NCI-H345 (cell line): ENCODE measurements at regions not wholly inside any gene's neighbourhood (a gene's known extent, or its start where the extent isn't known, plus 50 kb on each side); places are given as distances from the start of the nearest gene placed in this dataset.

Experiments
- DNase-seq: peaks from one replicate; lab custom pipeline; 2025; lab: John Stamatoyannopoulos, UW

DNA sequence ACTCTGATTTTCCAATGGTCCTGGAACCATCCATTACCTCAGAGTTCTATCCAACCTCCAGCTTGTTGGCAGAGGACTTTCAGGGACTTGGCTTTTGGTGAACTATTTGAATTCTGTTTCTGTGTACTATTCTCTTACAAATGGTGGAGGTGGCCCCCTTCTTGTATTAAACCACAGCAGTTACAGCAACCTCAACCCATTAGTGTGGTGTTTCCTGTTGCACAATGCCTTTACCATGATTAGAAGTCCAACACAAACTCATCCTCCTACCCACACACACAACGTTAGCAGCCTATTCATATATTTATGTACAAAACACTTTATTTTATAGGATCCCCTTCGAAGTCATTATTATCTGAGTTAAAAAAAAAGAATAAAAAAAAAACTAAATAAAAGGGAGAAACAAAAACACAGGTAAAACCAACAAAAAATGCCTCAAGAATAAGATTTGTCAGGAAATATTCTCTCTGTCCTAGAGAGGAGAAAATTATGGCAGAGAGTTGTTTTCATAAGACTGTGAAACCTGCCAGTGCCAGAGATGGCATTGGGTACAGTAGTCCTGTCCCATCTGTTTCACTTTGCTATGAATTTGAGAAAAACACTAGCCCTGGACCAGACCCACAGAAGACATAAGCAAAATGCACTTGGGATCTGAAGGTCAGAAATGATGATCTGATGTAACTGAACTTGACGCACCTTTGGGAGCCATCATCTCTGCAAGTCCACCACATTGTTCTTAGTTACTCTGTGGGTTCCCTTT lies 1896.0 kb upstream of the PIK3C3 start:
- DNase-seq, result no peak

DNA sequence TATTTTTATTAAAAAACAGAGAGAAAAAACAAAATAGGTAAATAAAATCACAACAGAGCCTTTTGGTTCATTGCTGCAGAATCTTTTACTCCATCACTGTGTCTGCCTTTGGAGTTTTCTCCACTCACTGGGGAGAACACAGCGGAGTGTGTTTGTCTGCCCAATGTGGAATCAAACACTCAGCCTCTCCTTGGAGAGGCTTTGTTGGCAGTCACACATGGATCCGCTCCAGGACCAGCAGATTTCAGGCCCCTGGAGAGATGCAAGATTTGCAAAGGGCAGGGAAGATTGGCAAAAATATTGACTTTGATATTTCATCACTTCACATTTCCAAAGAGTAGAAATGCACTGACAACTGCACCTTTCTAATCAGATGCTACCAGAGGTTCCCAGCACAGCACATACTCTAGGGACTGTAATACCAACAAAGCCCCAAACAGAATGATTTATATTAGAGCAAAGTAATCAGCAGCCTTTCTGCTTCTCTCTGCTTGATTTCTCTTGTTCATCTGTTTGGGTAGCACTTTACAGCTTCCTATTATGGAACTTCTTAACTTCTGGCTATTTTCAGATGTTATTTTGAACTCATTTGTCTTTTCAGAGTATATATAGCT lies 1898.8 kb upstream of the PIK3C3 start:
- no peak for DNase-seq

DNA sequence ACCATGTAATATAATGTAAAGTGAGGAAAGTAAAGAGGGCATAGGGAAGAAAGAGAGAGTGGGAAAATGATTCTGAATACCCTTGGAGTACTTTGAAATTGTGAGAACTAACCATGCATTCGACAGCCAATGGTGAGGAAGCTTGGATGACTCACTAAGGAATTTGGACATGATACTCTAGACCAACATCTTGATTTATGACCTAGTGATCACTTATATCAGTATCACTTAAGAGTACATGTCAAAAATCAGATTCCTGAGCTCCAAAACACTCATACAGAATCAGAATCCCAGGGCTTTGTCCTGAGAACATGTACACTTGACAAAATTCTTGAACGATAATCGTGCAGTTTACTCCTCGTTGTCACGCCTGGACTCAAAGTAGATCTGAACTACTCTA lies 1899.8 kb upstream of the PIK3C3 start:
- DNase-seq, result no peak

DNA sequence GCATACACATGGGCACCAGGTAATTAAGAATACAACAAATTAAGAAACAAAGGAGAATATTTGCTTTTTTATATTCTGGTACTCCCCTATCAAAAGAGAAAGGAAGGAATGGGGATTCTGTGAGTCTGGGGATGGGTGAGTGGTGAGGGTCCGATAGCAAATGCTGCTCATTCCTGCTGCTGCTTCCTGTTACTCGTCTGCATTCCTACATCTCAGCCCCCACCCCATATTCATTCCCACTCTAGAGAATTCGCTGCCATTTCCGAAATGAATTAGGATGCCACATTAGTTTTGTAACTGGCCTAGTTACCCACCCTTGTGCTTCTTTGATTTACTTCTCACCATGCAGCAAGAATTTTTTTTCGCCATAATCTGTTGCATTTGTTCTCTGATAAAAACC lies 1905.3 kb upstream of the PIK3C3 start:
- no peak for DNase-seq

DNA sequence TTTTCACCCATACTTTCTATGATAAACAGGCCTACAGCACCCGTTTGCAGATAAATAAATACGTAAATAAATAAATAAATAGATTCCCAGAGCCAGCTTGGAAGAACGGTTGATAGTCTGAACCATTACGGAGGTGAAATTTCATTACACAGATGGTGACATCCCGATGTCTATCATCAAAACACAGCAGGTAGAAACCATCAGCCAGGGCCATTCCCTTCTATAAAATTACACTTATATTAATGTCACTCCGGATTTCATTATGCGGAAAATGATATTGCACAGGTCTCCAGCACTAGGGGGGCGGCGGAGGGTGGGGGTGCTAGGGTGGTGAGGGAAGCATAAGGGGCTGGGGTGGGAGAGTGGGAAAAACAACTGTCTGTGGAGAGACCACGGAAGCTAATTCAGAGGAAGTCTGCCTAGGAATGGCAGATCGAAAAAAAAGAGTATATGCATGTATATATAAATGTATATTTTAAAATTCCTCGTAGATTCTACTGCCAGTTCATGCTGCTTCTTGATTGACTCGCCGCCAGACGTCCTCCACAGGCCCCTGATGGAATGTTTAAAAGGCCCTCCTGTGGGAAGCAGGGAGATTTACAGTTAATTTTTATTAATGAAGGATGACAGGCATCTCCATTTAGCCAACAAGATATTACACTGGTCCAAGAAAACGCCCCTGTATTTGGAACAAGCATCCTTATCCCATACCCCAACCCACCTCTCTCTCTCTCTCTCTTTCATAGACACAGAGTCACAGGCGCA lies 1906.0 kb upstream of the PIK3C3 start:
- DNase-seq, result no peak

DNA sequence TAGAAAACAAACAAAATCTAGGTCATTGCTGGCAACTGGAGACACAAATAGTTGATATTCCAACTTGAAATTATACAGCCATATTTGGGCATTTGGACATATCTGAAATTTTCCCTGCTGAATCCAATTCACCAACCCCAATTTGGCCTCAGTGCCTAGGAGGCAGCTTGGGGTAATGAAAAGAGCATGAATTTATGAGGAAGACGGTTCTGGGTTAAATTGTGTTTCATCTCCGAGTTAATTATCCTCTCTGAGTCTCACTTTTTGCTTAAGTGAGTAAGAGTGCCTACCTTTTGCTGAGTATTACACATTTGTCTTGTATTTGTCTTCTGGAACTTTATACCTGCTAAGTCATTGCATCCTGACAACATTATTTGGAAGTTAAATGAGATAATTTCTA lies 1906.8 kb upstream of the PIK3C3 start:
- DNase-seq, result no peak

DNA sequence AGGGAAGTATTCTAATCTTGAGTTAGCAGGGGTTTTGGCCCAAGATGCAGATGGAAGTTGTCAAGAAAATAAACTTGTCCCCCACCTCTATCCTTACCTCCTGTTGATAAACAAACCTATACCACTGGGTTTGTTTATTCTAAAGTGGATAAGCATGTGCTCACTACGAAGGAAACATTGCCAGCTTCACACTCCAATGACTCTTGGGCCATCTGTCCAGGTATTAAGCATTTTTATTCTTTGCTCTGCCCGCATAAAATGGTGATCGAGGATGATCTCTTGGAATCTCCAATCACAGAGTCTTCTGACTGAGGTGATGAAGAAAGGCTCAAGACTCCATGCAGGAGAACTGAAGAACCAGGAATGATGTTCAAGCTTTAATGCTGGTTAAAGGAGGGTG lies 1908.4 kb upstream of the PIK3C3 start:
- no peak for DNase-seq

DNA sequence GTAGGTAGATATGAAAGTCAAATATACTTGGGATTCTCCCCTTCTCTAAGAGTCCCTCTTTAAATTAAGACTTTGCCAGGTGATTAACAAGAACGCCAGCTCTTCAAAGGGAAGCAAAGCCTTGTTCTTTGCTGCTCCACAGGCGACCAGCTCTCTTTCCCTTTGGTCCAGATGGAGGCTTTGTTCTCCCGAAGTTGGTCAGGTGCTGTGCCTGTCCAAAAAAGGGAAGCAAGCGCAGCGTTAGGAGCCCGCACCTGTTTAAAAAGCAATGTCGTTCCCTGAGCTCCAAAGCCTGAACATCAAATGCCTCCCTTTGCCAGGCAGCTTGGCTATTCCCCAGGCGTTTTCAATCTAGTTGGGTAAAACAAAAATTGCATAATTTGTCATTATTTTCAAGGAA lies 1913.1 kb upstream of the PIK3C3 start:
- no peak for DNase-seq

DNA sequence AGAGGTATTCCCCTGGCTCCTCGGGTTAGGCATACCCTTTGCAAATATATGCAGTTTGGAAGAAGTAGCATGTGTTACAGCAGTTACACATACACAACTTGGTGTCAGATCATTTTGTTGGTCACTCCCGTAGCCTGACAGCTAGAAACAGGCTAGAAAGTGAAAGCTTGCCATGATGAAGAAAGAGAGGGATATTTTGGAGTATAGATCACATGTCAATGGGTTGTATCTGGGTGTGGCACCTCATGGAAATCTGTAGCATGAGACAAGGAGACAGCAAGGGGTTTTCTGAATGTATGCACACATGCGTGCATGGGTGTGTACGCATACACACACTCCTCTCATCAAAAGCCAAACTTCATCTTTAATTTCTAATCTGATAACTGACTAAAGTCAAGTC lies 1914.5 kb upstream of the PIK3C3 start:
- DNase-seq, result no peak

DNA sequence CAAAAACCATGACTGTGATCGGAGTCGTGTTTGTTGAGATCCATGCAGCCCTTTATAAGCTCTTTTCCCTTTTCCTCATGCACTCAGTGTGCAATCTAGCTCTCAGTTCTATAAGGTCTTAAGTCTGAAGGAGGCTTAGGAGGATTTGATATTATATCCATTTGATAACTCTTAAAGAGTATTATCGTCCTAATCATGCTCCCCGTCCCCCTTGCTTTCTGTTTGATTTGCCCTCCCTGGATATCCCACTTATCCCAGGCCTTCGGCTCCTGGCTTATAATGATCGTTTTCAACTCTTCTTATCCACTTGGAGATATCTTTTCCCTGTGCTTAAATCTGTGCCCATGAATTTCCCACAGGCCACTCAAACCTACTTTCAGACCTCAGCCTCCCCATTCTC lies 1917.7 kb upstream of the PIK3C3 start:
- no peak for DNase-seq

DNA sequence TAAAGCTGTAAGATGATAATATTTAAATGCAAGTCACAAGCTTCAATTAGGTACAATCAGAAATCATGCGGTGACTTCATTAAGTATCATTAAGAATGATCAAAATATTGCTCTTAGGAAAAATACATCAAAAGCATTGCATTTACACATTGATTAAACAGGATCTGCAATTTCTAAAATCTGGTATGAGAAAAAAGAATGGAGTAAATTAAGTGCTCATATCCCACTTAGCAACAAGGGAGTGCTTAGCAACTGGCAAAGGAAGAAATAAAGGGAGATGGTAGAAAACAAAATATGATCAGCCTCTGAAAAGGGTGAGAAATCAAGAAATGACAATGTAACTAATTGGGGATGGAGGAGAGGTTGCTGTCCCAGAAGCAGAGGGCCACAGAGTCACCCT lies 1918.2 kb upstream of the PIK3C3 start:
- no peak for DNase-seq

DNA sequence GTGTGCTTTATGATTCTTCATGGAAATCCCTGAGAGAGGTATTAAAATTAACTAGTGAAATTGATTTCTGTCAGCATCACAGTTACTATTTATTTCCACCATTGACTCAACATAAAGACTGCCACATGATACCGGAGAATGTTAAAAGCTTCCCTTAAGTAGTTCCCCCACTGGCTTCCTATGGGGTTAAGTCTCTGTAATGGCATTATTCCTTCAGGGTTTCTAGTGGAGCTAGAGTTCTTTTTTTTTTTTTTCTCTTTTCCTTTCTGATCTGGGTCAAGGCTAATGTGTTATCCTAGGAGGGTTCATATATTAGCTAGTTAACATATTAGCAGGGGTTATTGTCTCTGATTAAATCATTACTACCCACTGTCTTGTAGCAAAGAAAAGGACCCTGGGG lies 1919.1 kb upstream of the PIK3C3 start:
- no peak for DNase-seq

DNA sequence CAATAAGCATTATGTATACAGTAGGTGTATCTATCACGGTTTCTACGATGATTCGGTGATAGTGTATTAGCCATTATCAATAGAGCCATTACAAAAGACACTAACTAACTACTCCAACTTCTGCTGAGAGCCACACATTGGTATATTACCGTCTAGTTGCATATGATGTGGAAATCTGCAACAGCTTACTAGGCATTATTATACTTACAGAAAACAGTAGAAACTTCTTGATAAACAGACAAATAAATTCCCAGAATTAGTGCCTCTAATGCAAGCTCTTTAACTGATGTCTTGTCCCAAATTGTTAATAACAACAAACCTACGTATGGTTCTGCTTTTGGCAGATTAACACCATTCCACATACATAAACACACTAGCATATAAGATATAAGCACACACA lies 1923.0 kb upstream of the PIK3C3 start:
- DNase-seq, result no peak

DNA sequence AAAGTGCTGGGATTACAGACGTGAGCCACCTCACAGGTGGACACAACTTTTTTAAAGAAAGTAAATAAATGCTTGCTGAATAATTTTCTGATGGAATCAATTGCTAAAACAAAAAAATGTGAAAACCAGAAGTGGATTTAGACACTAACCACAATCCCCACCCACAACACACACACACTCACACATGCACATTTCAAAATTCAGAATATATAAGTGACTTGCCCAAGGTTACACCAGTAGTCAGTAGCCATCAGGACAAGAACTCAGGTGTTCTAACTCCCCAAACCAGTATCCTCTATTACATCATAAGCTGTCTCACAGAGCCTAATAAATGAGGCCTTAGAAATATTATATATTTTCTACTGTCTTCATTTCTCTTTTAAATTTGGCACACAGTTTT lies 1923.6 kb upstream of the PIK3C3 start:
- no peak for DNase-seq

DNA sequence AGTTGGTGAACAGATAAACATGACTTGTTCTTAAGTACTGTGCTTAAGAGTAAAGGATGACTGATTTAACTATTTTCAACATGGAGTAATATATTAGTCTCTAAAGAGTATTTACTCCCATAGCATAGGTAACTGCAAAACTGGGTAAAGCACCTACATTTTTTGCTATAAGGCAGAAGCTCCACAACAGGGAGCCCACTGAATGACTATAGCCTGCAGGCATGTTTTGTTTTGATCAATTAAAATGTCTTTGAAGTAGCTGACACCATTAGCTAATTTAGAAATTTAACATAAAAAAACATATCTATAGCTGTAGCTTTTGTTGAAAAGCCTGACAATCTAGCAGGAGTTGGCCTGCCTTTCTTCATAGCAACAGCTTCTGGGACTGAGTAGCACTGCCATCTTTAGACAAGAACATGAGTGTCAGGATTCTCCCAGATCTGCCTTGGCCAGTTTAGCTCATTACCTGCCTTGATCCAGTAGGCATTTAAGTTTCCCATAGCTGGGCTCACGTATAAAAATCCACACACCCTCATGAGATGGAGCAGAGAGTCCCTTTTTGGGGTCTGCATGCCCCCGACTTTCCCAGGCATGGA lies 1935.1 kb upstream of the PIK3C3 start:
- no peak for DNase-seq

DNA sequence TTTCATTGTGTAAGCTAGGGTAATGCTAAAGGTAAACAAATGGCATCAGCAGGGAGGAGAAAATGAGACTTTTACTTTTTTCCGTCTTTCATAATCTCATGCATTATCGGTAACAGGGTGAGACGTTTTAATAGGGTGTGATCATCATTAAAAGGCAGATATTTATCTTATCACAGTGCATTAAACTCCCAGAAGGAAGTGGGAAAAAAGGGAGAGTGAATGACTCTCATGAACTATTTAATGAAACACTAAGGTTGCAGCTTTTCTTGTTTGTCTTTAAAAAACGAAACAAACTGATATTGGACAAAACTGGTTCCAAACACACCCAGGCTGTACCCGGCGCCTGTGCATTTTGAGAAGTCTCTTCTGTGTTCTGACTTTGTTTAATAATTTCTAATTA lies 1936.8 kb upstream of the PIK3C3 start:
- no peak for DNase-seq

DNA sequence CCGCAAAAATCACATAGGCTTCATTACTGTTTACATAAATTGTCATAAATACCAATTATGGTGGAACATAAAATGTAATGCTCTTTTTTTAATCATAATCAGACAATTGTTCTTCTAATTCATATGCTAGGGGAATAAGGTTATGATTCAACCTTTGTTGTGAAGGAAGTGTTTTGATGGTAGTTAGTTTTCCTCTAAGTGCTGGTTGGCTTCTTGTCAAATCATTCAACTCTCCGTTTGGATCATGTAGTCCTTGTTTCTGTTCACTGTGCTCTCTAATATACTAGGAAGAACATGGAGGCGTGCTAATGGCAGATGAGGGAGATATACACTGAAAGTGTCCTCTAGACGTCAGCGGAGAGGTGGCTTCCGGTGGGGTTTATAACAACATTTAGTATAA lies 1938.0 kb upstream of the PIK3C3 start:
- no peak for DNase-seq

DNA sequence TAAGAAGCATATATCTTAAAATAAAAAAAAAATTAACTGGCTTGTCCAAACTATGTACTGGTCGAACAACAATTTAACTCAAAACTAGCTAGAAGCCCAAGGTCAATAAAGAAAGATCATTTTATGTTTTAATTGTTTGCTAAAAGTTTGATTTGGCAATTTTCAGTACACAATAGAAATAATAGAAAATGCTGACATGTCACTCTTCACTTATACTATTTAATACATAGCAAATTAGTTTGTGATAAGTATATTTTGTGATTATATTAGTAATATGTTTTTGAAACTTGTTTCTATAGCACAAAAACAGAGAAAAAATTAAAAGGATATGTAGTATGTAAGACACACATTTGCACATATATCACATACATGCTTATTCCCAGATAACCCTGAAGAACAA lies 1938.6 kb upstream of the PIK3C3 start:
- no peak for DNase-seq

DNA sequence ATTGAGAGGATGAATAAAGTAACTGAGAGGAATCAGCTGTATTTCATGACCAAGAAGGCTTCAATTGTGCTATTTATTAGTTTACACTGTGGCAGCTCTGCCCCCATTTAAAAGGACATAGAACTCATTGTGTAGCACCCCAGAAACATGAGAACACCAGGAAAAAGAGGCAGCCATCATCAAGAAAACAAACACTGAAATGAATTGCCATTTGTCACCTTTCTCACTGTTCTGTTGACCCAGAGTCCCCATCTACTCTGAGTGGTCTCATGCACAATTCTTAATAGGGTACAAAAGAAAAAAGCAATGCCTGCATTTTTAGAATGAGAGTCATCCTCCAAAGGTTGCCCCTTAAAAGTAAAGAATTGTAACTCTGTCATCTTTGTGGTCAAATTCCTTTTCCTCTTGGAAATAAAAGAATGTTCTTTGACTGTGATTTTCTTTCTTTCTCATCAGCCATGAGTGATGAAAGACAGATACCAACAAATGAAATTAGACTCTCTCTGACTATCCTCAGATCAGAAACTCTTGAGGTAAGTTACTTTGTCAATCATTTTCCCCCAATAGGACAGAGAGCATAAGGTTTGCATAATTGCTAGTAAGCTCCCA lies 1941.9 kb upstream of the PIK3C3 start:
- no peak for DNase-seq

DNA sequence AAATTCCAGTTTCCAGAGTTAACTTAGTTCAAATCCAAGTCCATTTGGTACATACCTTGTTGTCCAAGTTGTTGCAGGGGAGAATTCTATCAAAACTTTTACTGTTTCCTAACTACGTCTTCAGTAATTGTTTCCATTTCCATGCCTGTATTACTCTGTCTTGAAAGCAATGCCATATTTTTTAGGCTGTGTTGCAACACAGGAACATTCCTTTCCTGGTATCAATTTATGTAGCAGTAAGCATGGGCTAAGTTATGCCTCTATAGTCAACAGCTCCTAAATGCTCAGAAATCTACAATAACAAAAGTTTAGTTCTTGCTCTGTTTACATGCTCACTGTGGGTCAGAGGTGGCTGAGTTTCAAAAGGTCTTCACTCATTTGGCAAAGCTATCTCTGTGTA lies 1943.8 kb upstream of the PIK3C3 start:
- DNase-seq, result no peak

DNA sequence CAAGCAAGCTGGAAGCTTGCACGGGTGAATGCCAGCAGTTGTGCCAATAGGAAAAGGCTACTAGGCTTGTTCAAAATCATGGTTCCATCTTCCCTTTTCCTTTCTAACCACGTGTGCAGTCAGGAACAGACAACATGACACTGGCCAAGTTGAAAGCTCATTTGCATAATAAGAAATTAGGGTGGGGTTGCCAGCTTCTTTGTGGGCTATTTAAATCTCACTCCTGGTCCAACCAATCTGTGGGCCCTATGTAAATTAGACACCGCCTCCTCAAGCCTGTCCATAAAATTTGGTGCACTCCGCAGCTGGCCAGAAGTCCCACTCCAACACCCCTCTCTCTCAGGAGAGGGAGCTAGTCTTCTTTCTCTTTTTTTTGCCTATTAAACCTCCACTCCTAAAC lies 1948.4 kb upstream of the PIK3C3 start:
- DNase-seq, result no peak

DNA sequence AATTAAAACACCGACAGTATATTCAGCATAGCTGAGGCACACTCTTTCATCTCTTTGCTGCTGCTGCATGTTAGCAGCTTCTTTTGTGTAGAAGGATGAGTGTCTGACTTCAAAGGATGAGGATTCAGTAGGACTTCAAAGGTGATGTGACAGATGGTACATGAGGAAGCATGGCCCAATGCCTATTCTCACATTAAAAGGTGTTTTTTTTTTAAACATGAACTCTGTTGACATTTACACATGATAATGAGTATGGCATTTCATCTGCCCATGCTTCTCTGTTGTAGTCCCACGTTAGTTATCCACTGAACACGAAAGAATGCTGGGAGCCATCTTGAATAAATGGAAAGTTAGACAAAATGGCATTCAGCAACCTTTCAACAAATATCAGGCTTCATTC lies 1950.8 kb upstream of the PIK3C3 start:
- DNase-seq, result no peak

DNA sequence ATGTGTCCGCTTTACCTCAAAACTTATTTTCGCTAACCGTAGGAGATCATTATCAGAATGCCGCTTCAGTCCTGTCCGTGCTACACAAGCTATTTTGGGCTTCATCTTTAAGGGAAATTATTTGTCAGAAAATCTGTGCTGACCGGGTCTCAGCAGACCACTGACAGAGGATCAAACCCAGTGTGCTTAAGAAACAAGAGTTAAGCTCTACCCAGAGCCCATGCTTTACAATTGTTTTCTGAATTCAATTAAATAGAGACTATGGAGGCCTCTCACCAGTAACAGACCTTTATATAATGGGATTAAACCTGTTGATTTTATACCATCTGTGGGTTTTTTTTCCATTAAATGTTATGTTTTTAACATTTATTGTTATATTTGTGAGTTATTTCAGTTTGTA lies 1956.7 kb upstream of the PIK3C3 start:
- DNase-seq, result no peak
